NCI-H1048 (cell line): ENCODE measurements at regions not wholly inside any gene's neighbourhood (a gene's known extent, or its start where the extent isn't known, plus 50 kb on each side); places are given as distances from the start of the nearest gene placed in this dataset.

ENCODE experiments used
- DNase-seq: peaks from one replicate; lab custom pipeline; 2025; lab: John Stamatoyannopoulos, UW

GRCh38 chr14:61847861-61848260, 85.6 kb downstream of the SNAPC1 start:
- DNase-seq, result no peak

DNA sequence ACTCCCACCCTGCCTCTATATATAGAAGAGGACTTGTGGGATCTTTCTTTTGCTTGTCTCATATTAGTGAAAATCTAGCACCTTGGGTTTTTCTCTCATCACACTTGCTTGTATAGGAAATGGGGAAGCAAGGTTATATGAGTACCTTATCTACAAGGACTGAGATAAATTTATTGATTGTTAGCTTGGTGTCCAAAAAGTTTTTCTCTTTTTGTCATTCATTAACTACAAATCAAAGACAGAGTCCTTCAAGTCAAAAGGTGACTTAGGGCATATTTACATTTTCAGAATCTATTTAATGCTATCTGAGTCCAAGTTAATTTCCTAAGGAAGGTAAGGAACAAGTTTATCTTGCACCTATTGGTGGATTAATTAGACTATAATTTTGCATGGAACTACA, 92.7 kb downstream of the SNAPC1 start:
- no peak for DNase-seq

DNA sequence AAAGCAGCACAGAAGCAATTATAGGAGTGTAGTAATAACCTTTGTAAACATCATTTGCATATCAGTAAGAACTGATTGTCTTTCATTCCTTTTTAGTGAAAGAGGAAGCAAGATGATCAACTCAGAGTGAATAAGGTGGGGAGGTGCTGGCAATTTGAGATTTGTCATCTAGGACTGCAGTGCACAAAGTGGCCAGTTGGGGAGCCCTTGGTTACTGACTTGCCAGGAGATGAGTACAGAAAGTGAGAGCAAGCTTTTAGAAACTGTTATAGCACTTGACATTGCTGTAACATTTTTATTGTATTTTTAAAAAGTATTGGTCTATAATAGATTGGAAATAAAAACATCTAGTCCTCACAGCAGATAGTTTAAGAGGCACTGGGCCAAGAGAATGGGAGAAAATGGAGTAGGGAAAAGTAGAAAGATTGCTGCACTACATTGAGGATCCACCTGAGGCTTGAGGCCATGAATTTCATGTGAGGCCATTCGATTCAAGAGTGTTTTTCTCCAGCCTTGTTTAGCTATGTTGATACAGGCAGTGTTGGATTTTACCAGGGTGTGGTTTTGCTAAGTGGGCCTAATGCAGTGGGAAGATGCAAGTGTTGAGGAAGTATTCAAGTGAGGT, 98.2 kb downstream of the SNAPC1 start:
- no peak for DNase-seq

- no peak for DNase-seq
Measured at GRCh38 chr14:61861320-61861865, 99.2 kb downstream of the SNAPC1 start.

DNA sequence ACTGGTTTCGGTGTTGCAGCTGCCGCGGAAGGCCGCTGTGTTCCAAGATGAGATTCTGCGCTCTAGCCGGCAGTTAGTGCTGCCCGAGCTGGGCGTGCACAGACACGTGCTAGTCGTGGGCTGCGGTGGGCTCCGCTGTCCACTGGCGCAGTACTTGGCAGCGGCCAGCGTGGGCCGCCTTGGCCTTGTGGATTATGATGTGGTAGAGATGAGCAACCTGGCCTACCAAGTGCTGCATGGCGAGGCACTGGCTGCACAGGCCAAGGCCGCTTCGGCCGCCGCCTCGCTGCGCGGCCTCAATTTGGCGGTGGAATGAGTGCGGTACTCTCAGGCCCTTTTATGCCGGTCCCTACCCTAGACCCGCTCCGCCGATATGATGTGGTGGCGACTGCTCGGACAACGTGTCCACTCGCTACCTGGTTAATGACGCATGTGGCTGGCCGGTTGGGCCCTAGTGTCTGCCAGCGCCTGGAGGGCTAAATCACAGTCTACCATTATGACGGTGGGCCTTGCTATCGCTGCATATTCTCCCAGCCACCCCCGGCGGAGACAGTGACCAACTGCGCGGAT, 102.2 kb downstream of the SNAPC1 start:
- no peak for DNase-seq

- DNase-seq, result no peak
Measured at GRCh38 chr14:61866932-61867920, 105.0 kb downstream of the SNAPC1 start.

DNA sequence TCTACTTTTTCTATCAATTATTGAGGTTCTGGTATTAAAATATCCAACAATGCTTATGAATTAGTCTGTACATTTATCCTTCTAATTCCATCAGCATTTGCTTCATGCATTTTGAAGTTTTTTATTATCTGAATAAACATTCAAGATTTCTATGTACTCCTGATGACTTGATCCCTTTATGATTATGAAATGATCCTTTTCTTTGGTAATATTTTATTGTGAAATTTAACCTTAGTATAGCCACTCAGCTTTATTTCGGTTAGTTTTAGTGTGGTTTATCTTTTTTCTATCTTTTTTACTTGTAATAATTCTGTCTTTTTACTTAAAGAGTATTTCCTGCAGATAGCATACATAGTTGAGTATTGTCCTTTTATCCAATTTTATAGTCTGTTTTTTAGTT, 106.6 kb downstream of the SNAPC1 start:
- no peak for DNase-seq

DNA sequence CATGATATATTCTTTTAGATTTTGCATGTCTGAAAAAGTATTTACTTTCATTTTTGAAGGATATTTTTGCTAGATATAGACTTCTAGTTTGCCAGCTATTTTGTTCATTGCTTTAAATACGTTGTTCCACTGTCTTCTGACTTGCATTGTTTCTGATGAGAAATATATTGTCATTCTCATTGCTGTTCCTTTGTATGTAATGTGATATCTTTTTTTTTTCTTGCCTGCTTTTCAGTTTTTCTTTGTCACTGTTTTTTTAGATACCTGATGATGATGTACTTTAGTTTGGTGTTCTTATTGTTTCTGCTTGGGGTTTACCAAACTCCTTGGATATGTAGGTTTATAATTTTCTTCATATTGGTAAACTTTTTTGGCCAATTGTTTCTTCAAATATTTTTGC, 107.9 kb downstream of the SNAPC1 start:
- DNase-seq, result no peak

GRCh38 chr14:61872452-61872851, 110.2 kb downstream of the SNAPC1 start:
- no peak for DNase-seq

GRCh38 chr14:61875483-61875882, 113.3 kb downstream of the SNAPC1 start:
- DNase-seq, result no peak

GRCh38 chr14:61876362-61877034, 114.3 kb downstream of the SNAPC1 start:
- DNase-seq, result no peak

DNA sequence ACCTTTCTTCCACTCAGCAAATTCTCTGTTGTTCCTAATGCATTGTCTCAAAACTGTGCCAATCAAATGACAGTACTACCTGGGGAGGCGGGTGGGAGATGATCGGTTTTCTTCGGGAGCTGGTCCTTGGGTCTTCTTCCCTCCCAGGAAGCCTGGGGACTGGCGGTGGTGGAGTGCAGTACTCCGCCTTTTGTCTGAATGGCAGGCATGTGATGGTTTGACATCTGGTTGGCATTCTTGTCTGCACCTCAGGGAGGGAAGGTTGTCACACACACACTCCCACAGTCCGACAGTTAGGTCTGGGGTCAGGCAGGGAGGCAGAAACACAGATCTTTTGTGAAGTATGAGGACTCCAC, 114.8 kb downstream of the SNAPC1 start:
- no peak for DNase-seq

GRCh38 chr14:61877768-61878167, 115.5 kb downstream of the SNAPC1 start:
- no peak for DNase-seq

- no peak for DNase-seq
Measured at GRCh38 chr14:61878931-61879330, 116.7 kb downstream of the SNAPC1 start.

- no peak for DNase-seq
Measured at GRCh38 chr14:61881046-61881445, 118.8 kb downstream of the SNAPC1 start.

DNA sequence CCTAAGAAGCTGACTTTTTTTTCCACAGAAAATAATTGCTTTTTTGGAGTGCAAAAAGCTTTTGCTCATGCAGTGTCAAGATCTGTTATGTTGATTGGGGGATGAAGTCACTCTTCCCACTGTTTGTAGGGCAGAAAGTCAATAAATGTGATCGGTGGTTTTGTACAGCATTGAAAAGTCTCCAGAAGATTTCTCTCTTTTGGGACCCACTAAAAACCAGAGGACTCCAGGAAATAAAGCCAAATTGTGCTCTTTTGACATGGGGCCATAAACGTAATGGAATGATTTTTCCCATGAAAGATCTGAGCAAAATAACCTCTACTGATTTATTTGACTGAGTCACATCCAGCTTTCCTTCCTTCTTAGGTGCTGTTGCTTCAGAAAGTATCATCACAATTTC, 122.5 kb downstream of the SNAPC1 start:
- DNase-seq, result no peak

DNA sequence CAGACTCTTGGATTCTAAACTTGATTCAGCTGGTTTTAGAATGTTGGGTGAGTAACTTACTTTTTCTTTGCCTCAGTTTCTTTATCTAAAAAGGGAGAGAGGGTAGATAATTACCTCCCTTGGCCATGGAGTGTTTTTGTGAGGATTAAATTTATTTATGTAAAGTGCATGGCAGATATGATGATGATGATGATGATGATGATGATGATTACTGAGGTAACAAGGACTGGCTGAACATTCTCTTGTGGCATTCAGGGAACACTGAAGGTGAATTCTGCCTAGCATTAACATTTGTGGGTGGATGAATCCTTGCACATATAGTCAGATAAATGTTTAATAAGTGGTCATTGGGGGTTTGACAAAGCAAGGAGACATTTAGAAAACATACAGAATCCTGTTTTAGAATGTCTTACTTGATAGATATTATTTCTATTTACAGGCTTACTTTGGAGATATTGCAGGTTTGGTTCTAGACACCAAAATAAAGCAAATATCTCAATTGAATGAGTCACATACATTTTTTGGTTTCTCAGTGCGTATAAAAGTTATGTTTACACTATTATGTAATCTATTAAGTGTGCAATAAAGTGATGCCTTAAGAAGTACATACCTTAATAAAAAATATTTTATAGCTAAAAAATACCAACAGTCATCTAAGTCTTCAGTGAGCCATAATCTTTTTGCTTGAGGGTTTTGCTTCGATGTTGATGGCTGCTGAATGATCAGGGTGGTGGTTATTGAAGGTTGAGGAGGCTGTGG, 123.2 kb downstream of the SNAPC1 start:
- DNase-seq, result no peak

GRCh38 chr14:61887628-61888027, 125.4 kb downstream of the SNAPC1 start:
- DNase-seq, result no peak

DNA sequence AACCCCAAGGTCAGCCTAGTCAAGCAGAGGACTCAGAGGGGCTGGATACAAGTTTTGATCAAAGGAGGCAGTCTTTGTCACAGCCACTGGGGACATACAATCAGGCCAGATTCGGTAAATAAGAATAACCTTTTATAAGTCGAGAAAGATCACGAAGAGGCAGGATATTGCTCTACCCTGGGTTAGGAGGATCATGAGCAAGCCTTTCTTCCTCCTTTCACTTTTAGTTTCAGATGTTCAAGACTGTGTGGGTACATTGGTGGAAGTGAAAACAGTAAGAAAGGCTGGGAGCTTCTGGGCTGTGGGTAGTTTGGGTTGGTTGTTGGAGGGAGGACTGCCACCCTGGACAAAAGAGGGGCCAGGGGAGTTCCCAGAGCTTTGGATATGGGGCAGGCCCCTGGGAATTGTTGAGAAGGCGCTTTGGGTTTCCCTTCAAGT, 127.7 kb downstream of the SNAPC1 start:
- no peak for DNase-seq

DNA sequence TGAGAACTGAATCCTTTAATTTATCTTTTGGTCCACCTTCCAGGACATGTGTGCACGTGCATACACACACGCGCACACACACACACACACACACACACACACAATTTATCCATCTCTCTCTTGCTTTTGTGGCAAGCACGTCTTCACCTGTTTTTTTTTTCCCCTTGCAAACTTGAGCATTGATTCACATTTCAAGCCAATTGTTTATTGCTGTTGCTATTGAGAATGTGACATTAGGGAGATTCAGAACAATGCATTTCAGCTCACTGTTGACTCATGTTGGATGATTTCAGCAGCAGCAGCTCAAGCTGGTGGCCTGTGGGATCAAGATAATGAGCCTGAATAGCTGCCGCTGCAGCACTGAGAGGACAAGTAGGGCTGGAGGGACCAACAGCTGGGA, 128.9 kb downstream of the SNAPC1 start:
- no peak for DNase-seq

DNA sequence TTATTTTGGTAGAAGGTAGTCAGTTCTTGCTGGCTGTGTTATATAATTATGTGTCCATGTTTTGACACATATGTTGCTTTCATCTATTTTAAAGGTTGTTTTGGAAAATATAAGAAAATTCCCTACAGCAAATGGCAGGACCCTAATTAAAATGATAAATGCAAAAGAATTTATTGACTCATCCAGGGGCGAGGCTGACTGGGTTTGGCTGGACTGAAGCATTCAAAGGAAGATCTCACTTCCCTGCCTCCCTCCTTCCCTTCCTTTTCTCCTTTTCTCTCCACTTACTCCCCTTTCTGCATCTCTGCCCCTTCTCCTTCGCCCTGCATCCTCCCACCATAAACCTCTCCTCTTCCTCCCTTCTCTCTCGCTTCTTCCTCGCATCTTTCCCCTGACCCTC, 129.6 kb downstream of the SNAPC1 start:
- DNase-seq, result no peak
